H1 (cell line): ENCODE measurements at regions not wholly inside any gene's neighbourhood (a gene's known extent, or its start where the extent isn't known, plus 50 kb on each side); places are given as distances from the start of the nearest gene placed in this dataset.

Experiments used
- CTCF ChIA-PET: fragments of 300-600 bp; sonication (Branson Sonifier 250); formaldehyde crosslinking; loops from one replicate; lab custom pipeline; 2021; ENCODE audit not compliant: partially characterized antibody; lab: Charles Lee
- POLR2A ChIA-PET: fragments of 300-600 bp; sonication (Branson Sonifier 250); formaldehyde crosslinking; loops from one replicate; lab custom pipeline; 2021; ENCODE audit warnings: inconsistent platforms; ENCODE audit not compliant: partially characterized antibody; lab: Charles Lee
- DNase-seq, 2 experiments: peaks; one replicate each; pipeline versions ENCODE4 v3.0.0 to v3.0.0-alpha.2; 2010 to 2022; ENCODE audit warnings: low spot score in 2 of 2, low read depth in 1 of 2, mixed read lengths in 1 of 2
- FAIRE-seq: peaks from 2 replicates; lab custom pipeline; 2011; peaks lifted over from hg19 to GRCh38; lab: Jason Lieb, UNC
- H2AFZ ChIP-seq: 2 replicates; pipeline ENCODE4 v1.8.1; 2012; ENCODE audit warnings: low read length, inconsistent platforms
- H2AK5ac ChIP-seq: 2 replicates; pipeline ENCODE4 v1.6.1; 2013; ENCODE audit warnings: low read depth, low read length
- H2BK120ac ChIP-seq: replicated peaks from 2 replicates; pipeline ENCODE3; 2013; ENCODE audit warnings: low read depth, low read length, inconsistent platforms
- H2BK12ac ChIP-seq: 2 replicates; pipeline ENCODE4 v1.6.1; 2013; ENCODE audit warnings: low read depth, low read length
- H2BK15ac ChIP-seq: 2 replicates; pipeline ENCODE4 v1.6.1; 2013; ENCODE audit warnings: low read length
- H2BK20ac ChIP-seq: 2 replicates; pipeline ENCODE4 v1.6.1; 2013; ENCODE audit warnings: low read length
- H2BK5ac ChIP-seq: 2 replicates; pipeline ENCODE4 v1.6.1; 2013; ENCODE audit warnings: low read depth, low read length
- H3K14ac ChIP-seq: 2 replicates; pipeline ENCODE4 v1.6.1; 2013; ENCODE audit warnings: inconsistent platforms; ENCODE audit not compliant: insufficient read length
- H3K18ac ChIP-seq: 2 replicates; pipeline ENCODE4 v1.6.1; 2013; ENCODE audit warnings: low read length; ENCODE audit errors: extremely low read depth
- H3K23ac ChIP-seq: 2 replicates; pipeline ENCODE4 v1.6.1; 2013; ENCODE audit warnings: inconsistent platforms; ENCODE audit not compliant: insufficient read length
- H3K23me2 ChIP-seq: 2 replicates; pipeline ENCODE4 v1.6.1; 2013; ENCODE audit warnings: low read depth, low read length
- H3K27ac ChIP-seq: 2 replicates; pipeline ENCODE4 v1.6.1; 2011; ENCODE audit warnings: low read depth, low read length, inconsistent platforms
- H3K27me3 ChIP-seq, 4 experiments: replicated peaks in 1 of 4; 1 replicate in 1 of 4; 2 replicates in 3 of 4; pipeline versions ENCODE4 v1.6.1 to v1.8.1; 2011 to 2013; ENCODE audit warnings: low read length in 3 of 4, mild to moderate bottlenecking in 3 of 4, inconsistent platforms in 2 of 4, mixed read lengths in 2 of 4, moderate library complexity in 1 of 4; ENCODE audit not compliant: control insufficient read depth in 3 of 4, insufficient read depth in 3 of 4; ENCODE audit errors: extremely low read depth in 1 of 4
- H3K36me3 ChIP-seq, 4 experiments: 2 replicates each; pipeline versions ENCODE4 v1.6.1 to v1.8.1; 2011 to 2013; ENCODE audit warnings: mild to moderate bottlenecking in 4 of 4, low read length in 3 of 4, moderate library complexity in 2 of 4, control low read depth in 1 of 4, inconsistent platforms in 1 of 4; ENCODE audit not compliant: insufficient read depth in 4 of 4, control insufficient read depth in 2 of 4
- H3K4ac ChIP-seq: replicated peaks from 2 replicates; pipeline ENCODE3; 2013; ENCODE audit warnings: low read length, low read depth, mixed read lengths, inconsistent platforms; ENCODE audit not compliant: insufficient read length
- H3K4me1 ChIP-seq, 4 experiments: replicated peaks in 1 of 4; 1 replicate in 1 of 4; 2 replicates in 3 of 4; pipeline versions ENCODE4 v1.6.1 to v1.8.1; 2011 to 2013; ENCODE audit warnings: low read length in 3 of 4, inconsistent platforms in 2 of 4, mixed read lengths in 1 of 4; ENCODE audit not compliant: insufficient read depth in 4 of 4, control insufficient read depth in 3 of 4
- H3K4me2 ChIP-seq, 2 experiments: 2 replicates each; pipeline versions ENCODE4 v1.6.1 to v1.8.1; 2011 to 2013; ENCODE audit warnings: low read depth in 2 of 2, low read length in 2 of 2, control low read depth in 1 of 2, inconsistent platforms in 1 of 2, mild to moderate bottlenecking in 1 of 2; ENCODE audit not compliant: insufficient read depth in 1 of 2
- H3K4me3 ChIP-seq, 4 experiments: fragments of 200-600, 300-600 bp in 1 of 4; sonication (generic), shearing (Covaris generic), sonication (Bioruptor Twin) in 1 of 4; 2 replicates each; pipeline versions ENCODE4 v1.5.1 to v1.8.1; 2011 to 2016; ENCODE audit warnings: low read length in 4 of 4, low read depth in 3 of 4, control low read depth in 2 of 4, inconsistent platforms in 2 of 4, mild to moderate bottlenecking in 2 of 4, mixed read lengths in 1 of 4, moderate library complexity in 1 of 4; ENCODE audit not compliant: insufficient read depth in 2 of 4; ENCODE audit errors: extremely low read depth in 1 of 4
- H3K56ac ChIP-seq: replicated peaks from 2 replicates; pipeline ENCODE3; 2013; ENCODE audit warnings: low read depth, mild to moderate bottlenecking, mixed read lengths, low read length, inconsistent platforms; ENCODE audit not compliant: insufficient read length
- H3K79me1 ChIP-seq: 2 replicates; pipeline ENCODE4 v1.6.1; 2013; ENCODE audit warnings: low read depth, low read length, control low read depth
- H3K79me2 ChIP-seq, 2 experiments: 2 replicates each; pipeline versions ENCODE4 v1.6.1 to v1.8.1; 2012 to 2013; ENCODE audit warnings: low read length in 2 of 2, mild to moderate bottlenecking in 2 of 2, inconsistent platforms in 1 of 2; ENCODE audit not compliant: insufficient read depth in 2 of 2, control insufficient read depth in 1 of 2
- H3K9ac ChIP-seq, 4 experiments: replicated peaks in 1 of 4; 1 replicate in 1 of 4; 2 replicates in 3 of 4; pipeline versions ENCODE4 v1.6.1 to v1.8.1; 2011 to 2013; ENCODE audit warnings: low read depth in 3 of 4, low read length in 3 of 4, control low read depth in 2 of 4, mild to moderate bottlenecking in 2 of 4, moderate library complexity in 2 of 4, inconsistent platforms in 1 of 4; ENCODE audit errors: extremely low read depth in 1 of 4
- H3K9me3 ChIP-seq, 2 experiments: 2 replicates each; pipeline versions ENCODE4 v1.6.1 to v1.8.1; 2012 to 2013; ENCODE audit warnings: mild to moderate bottlenecking in 2 of 2, moderate library complexity in 2 of 2, control low read depth in 1 of 2, inconsistent platforms in 1 of 2, low read depth in 1 of 2, low read length in 1 of 2, mixed read lengths in 1 of 2; ENCODE audit not compliant: insufficient read depth in 2 of 2
- H4K20me1 ChIP-seq, 2 experiments: replicated peaks in 1 of 2; 2 replicates each; pipeline versions ENCODE3 to v1.8.1; 2011 to 2013; ENCODE audit warnings: inconsistent platforms in 2 of 2, low read length in 2 of 2, mild to moderate bottlenecking in 1 of 2; ENCODE audit not compliant: insufficient read depth in 2 of 2, control insufficient read depth in 1 of 2
- H4K5ac ChIP-seq: 2 replicates; pipeline ENCODE4 v1.6.1; 2013; ENCODE audit warnings: low read length, low read depth, mixed read lengths, inconsistent platforms; ENCODE audit not compliant: insufficient read length
- H4K8ac ChIP-seq: 2 replicates; pipeline ENCODE4 v1.8.0; 2013; ENCODE audit warnings: mild to moderate bottlenecking, moderate library complexity, low read length, inconsistent platforms; ENCODE audit not compliant: insufficient read depth; ENCODE audit errors: extremely low read depth
- H4K91ac ChIP-seq: replicated peaks from 2 replicates; pipeline ENCODE3; 2013; ENCODE audit warnings: low read length, mixed read lengths, inconsistent platforms; ENCODE audit not compliant: insufficient read length
- SP4 ChIP-seq: IDR thresholded peaks from 2 replicates; pipeline ENCODE4 v1.6.1; 2012; ENCODE audit warnings: low read length, inconsistent platforms
- ZNF274 ChIP-seq: IDR thresholded peaks from 2 replicates; pipeline ENCODE4 v1.7.0; 2012; ENCODE audit warnings: low read length, borderline replicate concordance; ENCODE audit errors: extremely low read depth
- WGBS, 2 experiments: shearing (Covaris generic) in 1 of 2; methylation state at CpG; one replicate each; pipeline versions ENCODE4 v1.1.6 to v1.1.7; 2013 to 2015; ENCODE audit warnings: low lambda C conversion rate in 2 of 2, mixed read lengths in 2 of 2, inconsistent platforms in 1 of 2, low coverage in 1 of 2, missing lambda C conversion rate in 1 of 2; ENCODE audit not compliant: insufficient replicate concordance in 2 of 2, insufficient coverage in 1 of 2, insufficient read length in 1 of 2; ENCODE audit errors: extremely low coverage in 1 of 2, missing lambda C conversion rate in 1 of 2; 5-methylcytosine and 5-hydroxymethylcytosine counted together

- Histone ChIP-seq H3K27ac (no peak overlapping the region), H2AK5ac (no peak overlapping the region), H3K18ac (no peak overlapping the region), H4K20me1 (no peaks in the 10 kb centered on the region), H4K5ac (no peak overlapping the region), H3K4ac (no peak overlapping the region), H2AFZ (no peak overlapping the region), H2BK5ac (no peak overlapping the region), H2BK20ac (no peak overlapping the region), H3K14ac (no peak overlapping the region), H3K4me2 (no peak overlapping the region), H2BK12ac (no peak overlapping the region), H3K23ac (no peak overlapping the region), H3K36me3 (no peaks in the 10 kb centered on the region), H3K79me2 (no peaks in the 10 kb centered on the region), H3K4me3 (no peak overlapping the region), H2BK15ac (no peak overlapping the region), H3K27me3 (no peaks in the 10 kb centered on the region), H4K91ac (no peak overlapping the region), H3K9ac (no peak overlapping the region), H3K4me1 (no peaks in the 10 kb centered on the region), H4K8ac (no peak overlapping the region), H3K79me1 (no peaks in the 10 kb centered on the region), H3K9me3 (peaks cover 0 to 6% of the 10 kb centered on the region in 2 experiments; a peak in 1 of 4 replicates), H3K56ac (no peak overlapping the region), H3K23me2 (no peaks in the 10 kb centered on the region), H2BK120ac (no peak overlapping the region)
- WGBS, 2 experiments: 88% methylated on average over 1 of the region's 1 CpG; no CpG with 5 or more reads in 1 of the 2 experiments
- ChIA-PET CTCF (no interaction called here), POLR2A (no interaction called here)
- peak; percentile 54; the same call in 1 of the 2 replicates for TF ChIP-seq ZNF274
- no peak for TF ChIP-seq SP4
- no peak for FAIRE-seq
- DNase-seq: no peak
Measured at GRCh38 chr4:126113058-126113457, 798.3 kb downstream of the FAT4 start.
